RWPE1 (cell line): ENCODE measurements at regions not wholly inside any gene's neighbourhood (a gene's known extent, or its start where the extent isn't known, plus 50 kb on each side); places are given as distances from the start of the nearest gene placed in this dataset.

ENCODE experiments used
- CTCF ChIA-PET: fragments of 350-600 bp; sonication (Branson Sonifier 250); formaldehyde crosslinking; extraction: SDS; loops from one replicate; lab custom pipeline; 2021; lab: Yijun Ruan, JAX
- POLR2A ChIA-PET: fragments of 400-600 bp; formaldehyde crosslinking; extraction: SDS; loops from one replicate; lab custom pipeline; 2020; ENCODE audit warnings: antibody characterized with exemption; ENCODE audit not compliant: low non-redundant PET; lab: Yijun Ruan, JAX
- DNase-seq: peaks from one replicate; pipeline ENCODE4 v3.0.0; 2012; ENCODE audit warnings: low spot score
- H3K27ac ChIP-seq: fragments of 450-650 bp; 2 replicates; pipeline ENCODE4 v1.5.1; 2017
- TF ChIP-seq, protein P1 (sequence below): fragments of 450-650 bp; conservative IDR thresholded peaks from 2 replicates; pipeline ENCODE4 v1.5.1; 2017; ENCODE audit warnings: low read depth, mild to moderate bottlenecking

GRCh38 chr10:78889536-78890063 lies 179.2 kb upstream of the ZMIZ1 start:
- POLR2A ChIA-PET, result no interaction called here
- H3K27ac ChIP-seq, result no peak overlapping the region
- CTCF ChIA-PET, result interaction anchor here (1.0 kb wide), 1 partner anchor 199 kb away, joined by 6 read pairs; no protein-coding TSS in a partner anchor
- no peak for DNase-seq
- TF ChIP-seq, protein P1, sequence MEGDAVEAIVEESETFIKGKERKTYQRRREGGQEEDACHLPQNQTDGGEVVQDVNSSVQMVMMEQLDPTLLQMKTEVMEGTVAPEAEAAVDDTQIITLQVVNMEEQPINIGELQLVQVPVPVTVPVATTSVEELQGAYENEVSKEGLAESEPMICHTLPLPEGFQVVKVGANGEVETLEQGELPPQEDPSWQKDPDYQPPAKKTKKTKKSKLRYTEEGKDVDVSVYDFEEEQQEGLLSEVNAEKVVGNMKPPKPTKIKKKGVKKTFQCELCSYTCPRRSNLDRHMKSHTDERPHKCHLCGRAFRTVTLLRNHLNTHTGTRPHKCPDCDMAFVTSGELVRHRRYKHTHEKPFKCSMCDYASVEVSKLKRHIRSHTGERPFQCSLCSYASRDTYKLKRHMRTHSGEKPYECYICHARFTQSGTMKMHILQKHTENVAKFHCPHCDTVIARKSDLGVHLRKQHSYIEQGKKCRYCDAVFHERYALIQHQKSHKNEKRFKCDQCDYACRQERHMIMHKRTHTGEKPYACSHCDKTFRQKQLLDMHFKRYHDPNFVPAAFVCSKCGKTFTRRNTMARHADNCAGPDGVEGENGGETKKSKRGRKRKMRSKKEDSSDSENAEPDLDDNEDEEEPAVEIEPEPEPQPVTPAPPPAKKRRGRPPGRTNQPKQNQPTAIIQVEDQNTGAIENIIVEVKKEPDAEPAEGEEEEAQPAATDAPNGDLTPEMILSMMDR, result no peak

DNA sequence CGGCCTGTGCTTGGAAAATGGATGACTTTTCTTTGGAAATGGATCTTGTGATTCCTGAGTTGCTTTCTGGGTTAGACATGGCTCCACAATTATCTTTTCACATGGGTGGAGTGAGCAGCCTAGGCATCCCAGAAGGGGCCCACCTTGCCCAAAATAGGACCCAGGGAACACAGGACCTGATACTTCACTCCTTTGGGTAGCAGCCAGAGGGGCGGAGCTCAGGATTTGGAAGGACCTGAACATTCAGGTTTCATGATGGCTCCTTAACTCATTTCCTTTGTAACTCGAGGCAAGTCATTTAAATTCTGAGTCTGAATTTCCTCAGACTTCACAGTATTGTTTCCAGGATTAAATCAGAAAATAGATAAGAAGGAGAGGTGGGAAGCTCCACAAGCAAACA lies 178.3 kb upstream of the ZMIZ1 start:
- ChIA-PET CTCF (interaction anchor here (0.6 kb wide), 2 partner anchors 51 to 860 kb away, joined by 3 to 5 read pairs; no protein-coding TSS in a partner anchor), POLR2A (no interaction called here)
- TF ChIP-seq, protein P1, result no peak
- DNase-seq, result no peak
- no peak overlapping the region for H3K27ac ChIP-seq

- DNase-seq, result no peak
- ChIA-PET CTCF (interaction anchor here (0.5 to 0.7 kb wide), 2 partner anchors 165 to 260 kb away, joined by 4 to 5 read pairs; no protein-coding TSS in a partner anchor), POLR2A (no interaction called here)
Measured at GRCh38 chr10:78891741-78892140, 177.0 kb upstream of the ZMIZ1 start.

GRCh38 chr10:78892338-78893176 lies 176.2 kb upstream of the ZMIZ1 start:
- H3K27ac ChIP-seq, result no peak overlapping the region
- ChIA-PET CTCF (interaction anchor here (0.6 to 0.7 kb wide), 3 partner anchors 127 to 342 kb away, joined by 3 to 4 read pairs (median 3); no protein-coding TSS in a partner anchor), POLR2A (interaction anchor here (0.6 kb wide), 1 partner anchor 14 kb away, joined by 3 read pairs; no protein-coding TSS in a partner anchor)
- TF ChIP-seq, protein P1, result no peak
- no peak for DNase-seq

More at GRCh38 chr10:78891741-78892140, 177.0 kb upstream of the ZMIZ1 start:
- H3K27ac ChIP-seq, result no peak overlapping the region
- TF ChIP-seq, protein P1, result no peak

GRCh38 chr10:78893217-78893616 lies 175.5 kb upstream of the ZMIZ1 start:
- no peak overlapping the region for H3K27ac ChIP-seq
- CTCF ChIA-PET, result interaction anchor here (0.6 kb wide), 1 partner anchor 127 kb away, joined by 3 read pairs; no protein-coding TSS in a partner anchor
- POLR2A ChIA-PET, result no interaction called here
- DNase-seq, result no peak
- TF ChIP-seq, protein P1, result no peak

DNA sequence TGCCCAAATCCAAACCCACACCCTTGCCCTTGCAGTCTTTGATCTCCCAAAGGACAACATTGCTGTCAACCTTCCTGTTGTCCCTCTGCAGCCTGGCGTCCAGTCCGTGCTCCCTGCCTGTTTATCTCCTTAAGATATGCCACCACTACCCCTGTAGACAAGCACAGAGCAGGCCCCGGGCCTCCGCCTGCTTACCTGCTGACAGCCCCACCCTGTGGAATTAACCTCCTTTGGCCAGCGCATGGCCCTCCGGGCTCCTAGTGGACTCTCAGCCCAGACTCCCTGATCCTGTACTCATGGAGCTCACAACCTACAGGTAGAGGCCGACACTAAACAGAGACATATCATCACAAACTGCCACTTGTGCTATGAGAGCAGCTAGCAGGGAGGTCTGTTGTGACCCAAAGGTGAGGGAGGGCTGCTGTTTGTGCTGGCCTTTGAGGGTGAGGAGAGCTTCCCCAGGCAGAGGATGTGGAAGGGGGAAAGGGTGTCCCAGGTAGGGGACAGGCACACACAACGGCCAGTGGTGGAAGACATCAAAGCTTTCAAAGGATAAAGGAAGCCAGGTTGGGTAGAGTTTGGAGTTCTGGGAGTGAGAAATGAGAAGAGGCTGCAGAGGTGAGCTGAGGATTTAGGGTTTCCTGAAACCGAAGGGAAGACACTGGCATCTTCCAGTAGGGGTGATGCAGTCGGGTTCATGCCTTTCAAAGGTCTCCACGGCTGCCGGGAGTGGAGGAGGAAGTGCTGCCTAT lies 174.5 kb upstream of the ZMIZ1 start:
- H3K27ac ChIP-seq, result no peak overlapping the region
- ChIA-PET CTCF (interaction anchor here (0.5 to 0.7 kb wide), 2 partner anchors 165 to 301 kb away, joined by 3 read pairs; no protein-coding TSS in a partner anchor), POLR2A (no interaction called here)
- DNase-seq, result no peak
- TF ChIP-seq, protein P1, result no peak
